Adrenal gland (tissue), 5 donors: ENCODE measurements at regions not wholly inside any gene's neighbourhood (a gene's known extent, or its start where the extent isn't known, plus 50 kb on each side); places are given as distances from the start of the nearest gene placed in this dataset.

Source experiments
- CTCF ChIP-seq, 6 experiments: fragments of 450-650 bp in 4 of 6; fragments of 200-600 bp in 2 of 6; sonication (generic) in 1 of 6; IDR thresholded peaks; 1 replicate in 5 of 6; 2 replicates in 1 of 6; pipeline versions ENCODE4 v1.5.1 to v1.8.0; 2016 to 2021; ENCODE audit warnings: antibody characterized with exemption in 6 of 6, mild to moderate bottlenecking in 2 of 6, moderate library complexity in 1 of 6
- POLR2A ChIP-seq, 2 donors: fragments of 450-650 bp; IDR thresholded peaks; one replicate each; pipeline ENCODE4 v1.6.1; 2017; ENCODE audit warnings: antibody characterized with exemption in 2 of 2, mild to moderate bottlenecking in 2 of 2, moderate library complexity in 1 of 2
- donor health status: DM: no; HTN: no; CAD: no.

GRCh38 chr3:13253208-13253937 is 166.7 kb downstream of the NUP210 start:
- TF ChIP-seq CTCF (IDR thresholded peaks at IDR 0.05) (no peak), POLR2A (IDR thresholded peaks at IDR 0.05) (no peak)
